Left ventricle myocardium inferior (tissue), 1 donor: ENCODE measurements at regions not wholly inside any gene's neighbourhood (a gene's known extent, or its start where the extent isn't known, plus 50 kb on each side); places are given as distances from the start of the nearest gene placed in this dataset.

Source experiments
- DNase-seq: peaks from one replicate; pipeline ENCODE4 v3.0.0-alpha.2; 2020
- H3K27ac ChIP-seq: fragments of 200-600 bp; replicated peaks from 2 replicates; pipeline ENCODE4 v1.8.0; 2021
- H3K27me3 ChIP-seq: fragments of 200-600 bp; 2 replicates; pipeline ENCODE4 v1.8.0; 2021; ENCODE audit warnings: low read depth
- H3K36me3 ChIP-seq: fragments of 200-600 bp; 2 replicates; pipeline ENCODE4 v1.8.0; 2021
- H3K4me1 ChIP-seq: fragments of 200-600 bp; 2 replicates; pipeline ENCODE4 v1.8.0; 2021
- H3K4me3 ChIP-seq: fragments of 200-600 bp; 2 replicates; pipeline ENCODE4 v1.8.0; 2021; ENCODE audit warnings: mild to moderate bottlenecking, moderate library complexity
- H3K9me3 ChIP-seq: fragments of 200-600 bp; replicated peaks from 2 replicates; pipeline ENCODE4 v1.8.0; 2021
- CTCF ChIP-seq: fragments of 200-600 bp; IDR thresholded peaks from 2 replicates; pipeline ENCODE4 v1.8.0; 2021; ENCODE audit warnings: antibody characterized with exemption, mild to moderate bottlenecking, borderline replicate concordance
- intact Hi-C: fragments of 100-400 bp; cut with micrococcal nuclease; formaldehyde crosslinking; loops from one replicate; pipeline ENCODE4 v1.11.0; 2022
- donor health status: DM: no; HTN: yes; CAD: no; lungs with severe emphysema.

- Histone ChIP-seq H3K27ac (peak overlapping the region; percentile 91), H3K27me3 (no peaks in the 10 kb centered on the region), H3K4me3 (no peak overlapping the region), H3K9me3 (no peaks in the 10 kb centered on the region), H3K36me3 (no peaks in the 10 kb centered on the region), H3K4me1 (peaks cover 96% of the 10 kb centered on the region)
- intact Hi-C loops, result no loop called here
- no peak for TF ChIP-seq CTCF
- DNase-seq, result no peak
These were observed 54.1 kb downstream of the PITPNM2 start for GRCh38 chr12:123096741-123097140.

DNA sequence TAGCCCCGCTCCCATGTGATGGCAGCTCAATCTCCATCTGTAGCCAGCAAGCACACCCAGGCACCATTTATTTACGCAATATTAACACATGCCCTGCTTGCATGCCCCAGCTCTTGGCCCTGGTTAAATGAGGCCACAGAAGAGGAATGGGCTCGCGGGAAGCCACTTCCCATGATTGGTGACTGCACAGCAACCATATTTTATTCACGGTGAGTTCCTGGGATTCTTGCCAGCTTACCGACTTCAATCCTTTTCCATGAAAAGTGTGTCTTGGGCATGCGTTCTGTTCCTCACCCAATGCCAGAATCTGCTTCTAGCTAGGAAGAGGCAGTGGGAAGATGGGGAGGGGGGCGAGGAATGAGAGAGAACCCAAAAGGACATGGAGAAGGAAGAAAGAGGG is 54.7 kb downstream of the PITPNM2 start:
- H3K9me3 ChIP-seq, result no peaks in the 10 kb centered on the region
- no peak for DNase-seq
- peak overlapping the region; percentile 91 for H3K27ac ChIP-seq
- intact Hi-C loops, result no loop called here
- no peaks in the 10 kb centered on the region for H3K36me3 ChIP-seq
- no peaks in the 10 kb centered on the region for H3K27me3 ChIP-seq
- H3K4me1 ChIP-seq, result peaks cover 94% of the 10 kb centered on the region
- no peak overlapping the region for H3K4me3 ChIP-seq
- no peak for TF ChIP-seq CTCF

GRCh38 chr12:123095078-123095881 is 55.6 kb downstream of the PITPNM2 start:
- H3K27ac ChIP-seq, result peak overlapping the region; percentile 91
- peaks cover 2% of the 10 kb centered on the region for H3K9me3 ChIP-seq
- DNase-seq, result no peak
- H3K4me1 ChIP-seq, result peaks cover 94% of the 10 kb centered on the region
- H3K4me3 ChIP-seq, result no peak overlapping the region
- intact Hi-C loops, result no loop called here
- no peaks in the 10 kb centered on the region for H3K27me3 ChIP-seq
- TF ChIP-seq CTCF, result no peak
- H3K36me3 ChIP-seq, result no peaks in the 10 kb centered on the region

GRCh38 chr12:123094349-123095077 is 56.4 kb downstream of the PITPNM2 start:
- no peak overlapping the region for H3K4me3 ChIP-seq
- H3K36me3 ChIP-seq, result no peaks in the 10 kb centered on the region
- TF ChIP-seq CTCF, result no peak
- peaks cover 94% of the 10 kb centered on the region for H3K4me1 ChIP-seq
- intact Hi-C loops, result no loop called here
- no peak for DNase-seq
- H3K27ac ChIP-seq, result peak overlapping the region; percentile 91
- no peaks in the 10 kb centered on the region for H3K27me3 ChIP-seq
- peaks cover 7% of the 10 kb centered on the region for H3K9me3 ChIP-seq

DNA sequence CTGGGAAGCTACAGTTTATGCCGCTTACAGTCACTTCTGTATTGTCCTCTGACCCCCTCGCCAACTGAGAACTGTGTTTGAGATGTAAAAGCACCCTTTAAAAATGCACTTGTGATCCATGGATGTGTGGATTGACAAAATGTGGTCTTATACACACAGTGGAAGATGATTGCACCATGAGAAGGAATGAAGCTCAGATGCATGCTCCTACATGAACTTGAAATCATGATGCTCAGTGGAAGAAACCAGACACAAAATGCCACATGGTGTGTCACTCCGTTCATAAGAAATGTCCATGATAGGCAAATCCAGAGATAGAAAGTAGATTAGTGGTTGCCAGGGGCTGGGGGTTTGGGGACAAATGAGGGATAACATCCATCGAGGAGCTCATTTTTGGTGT is 58.0 kb downstream of the PITPNM2 start:
- TF ChIP-seq CTCF, result no peak
- Histone ChIP-seq H3K27me3 (no peaks in the 10 kb centered on the region), H3K27ac (peak overlapping the region; percentile 1), H3K36me3 (no peaks in the 10 kb centered on the region), H3K4me1 (peaks cover 94% of the 10 kb centered on the region), H3K4me3 (no peak overlapping the region), H3K9me3 (peaks cover 7% of the 10 kb centered on the region)
- no peak for DNase-seq
- intact Hi-C loops, result no loop called here
